ENCODE measurements at regions not wholly inside any gene's neighbourhood (a gene's known extent, or its start where the extent isn't known, plus 50 kb on each side); places are given as distances from the start of the nearest gene placed in this dataset.

GRCh38 chr6:4591218-4591617, 185.0 kb upstream of the CDYL start:
- no peaks in the 10 kb centered on the region for H3K36me3 ChIP-seq (ENCODE audit: control insufficient read depth, insufficient read depth, low read length)
- H3K27me3 ChIP-seq (ENCODE audit: control insufficient read depth, insufficient read depth, low read length) = peaks cover 3% of the 10 kb centered on the region
- H3K4me3 ChIP-seq (ENCODE audit: low read length) = no peak overlapping the region
- 55% methylated on average over 6 of the region's 6 CpGs for WGBS (ENCODE audit: insufficient coverage)
- no peaks in the 10 kb centered on the region for H3K4me1 ChIP-seq (ENCODE audit: control insufficient read depth, insufficient read depth, low read length)
- DNase-seq = no peak
- H3K27ac ChIP-seq (ENCODE audit: low read length) = no peak overlapping the region
- H3K9me3 ChIP-seq (replicated peaks; ENCODE audit: control insufficient read depth, low read depth, low read length) = no peaks in the 10 kb centered on the region

- no peak overlapping the region for H3K27ac ChIP-seq (ENCODE audit: low read length)
Measured at GRCh38 chr6:4589295-4589694, 186.9 kb upstream of the CDYL start.

DNA sequence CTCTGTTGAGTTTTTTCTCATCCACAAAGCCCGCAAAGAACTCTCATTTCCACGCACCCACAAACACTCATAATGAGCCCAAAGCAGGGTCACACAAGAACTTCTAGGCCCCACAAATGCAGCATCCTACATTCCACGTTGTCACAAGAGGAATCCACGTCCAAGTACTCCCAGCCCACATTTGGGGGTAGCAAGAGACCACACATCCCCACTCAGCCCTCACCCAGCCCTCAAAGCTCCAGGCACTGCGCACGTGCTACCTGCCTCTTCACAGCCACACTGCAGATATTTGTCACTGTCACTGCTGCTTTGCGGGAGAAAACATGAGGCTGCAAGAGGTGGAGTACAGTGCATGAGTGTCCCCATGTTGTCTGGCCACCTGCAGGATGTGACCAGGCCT, 187.6 kb upstream of the CDYL start:
- Histone ChIP-seq H3K27me3 (ENCODE audit: control insufficient read depth, insufficient read depth, low read length) (peaks cover 3% of the 10 kb centered on the region), H3K36me3 (ENCODE audit: control insufficient read depth, insufficient read depth, low read length) (no peaks in the 10 kb centered on the region), H3K27ac (ENCODE audit: low read length) (no peak overlapping the region), H3K9me3 (replicated peaks; ENCODE audit: control insufficient read depth, low read depth, low read length) (no peaks in the 10 kb centered on the region), H3K4me3 (ENCODE audit: low read length) (no peak overlapping the region), H3K4me1 (ENCODE audit: control insufficient read depth, insufficient read depth, low read length) (no peaks in the 10 kb centered on the region)
- 93% methylated on average over 3 of the region's 7 CpGs for WGBS (ENCODE audit: insufficient coverage)
- DNase-seq = no peak

More at GRCh38 chr6:4589295-4589694, 186.9 kb upstream of the CDYL start:
- peaks cover 3% of the 10 kb centered on the region for H3K27me3 ChIP-seq (ENCODE audit: control insufficient read depth, insufficient read depth, low read length)
- no peak for DNase-seq
- H3K9me3 ChIP-seq (replicated peaks; ENCODE audit: control insufficient read depth, low read depth, low read length) = no peaks in the 10 kb centered on the region
- H3K36me3 ChIP-seq (ENCODE audit: control insufficient read depth, insufficient read depth, low read length) = no peaks in the 10 kb centered on the region
- H3K4me3 ChIP-seq (ENCODE audit: low read length) = no peak overlapping the region
- H3K4me1 ChIP-seq (ENCODE audit: control insufficient read depth, insufficient read depth, low read length) = no peaks in the 10 kb centered on the region
- WGBS (ENCODE audit: insufficient coverage) = 70% methylated on average over 2 of the region's 2 CpGs

DNA sequence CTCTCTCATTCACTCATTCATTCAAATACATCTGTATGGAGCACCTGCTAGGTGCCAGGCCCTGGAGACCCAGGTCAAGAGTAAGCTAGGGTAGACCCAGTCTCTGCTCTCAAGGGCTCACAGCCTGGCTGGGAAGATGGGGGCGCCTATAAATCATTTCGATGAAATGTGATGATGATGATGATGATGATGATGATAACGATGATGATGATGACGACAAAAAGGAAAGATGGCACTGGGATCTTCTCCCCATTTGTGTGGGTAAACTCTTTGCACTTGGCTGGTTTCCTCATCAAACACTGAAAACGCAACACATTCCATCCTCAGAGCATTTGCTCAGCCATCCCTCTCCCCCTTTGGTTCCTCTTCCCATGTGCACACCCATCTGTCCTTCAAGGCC, 188.0 kb upstream of the CDYL start:
- H3K27ac ChIP-seq (ENCODE audit: low read length) = no peak overlapping the region
- no peaks in the 10 kb centered on the region for H3K9me3 ChIP-seq (replicated peaks; ENCODE audit: control insufficient read depth, low read depth, low read length)
- H3K4me1 ChIP-seq (ENCODE audit: control insufficient read depth, insufficient read depth, low read length) = no peaks in the 10 kb centered on the region
- DNase-seq = no peak
- 91% methylated on average over 4 of the region's 5 CpGs for WGBS (ENCODE audit: insufficient coverage)
- no peaks in the 10 kb centered on the region for H3K27me3 ChIP-seq (ENCODE audit: control insufficient read depth, insufficient read depth, low read length)
- H3K4me3 ChIP-seq (ENCODE audit: low read length) = no peak overlapping the region
- H3K36me3 ChIP-seq (ENCODE audit: control insufficient read depth, insufficient read depth, low read length) = no peaks in the 10 kb centered on the region

DNA sequence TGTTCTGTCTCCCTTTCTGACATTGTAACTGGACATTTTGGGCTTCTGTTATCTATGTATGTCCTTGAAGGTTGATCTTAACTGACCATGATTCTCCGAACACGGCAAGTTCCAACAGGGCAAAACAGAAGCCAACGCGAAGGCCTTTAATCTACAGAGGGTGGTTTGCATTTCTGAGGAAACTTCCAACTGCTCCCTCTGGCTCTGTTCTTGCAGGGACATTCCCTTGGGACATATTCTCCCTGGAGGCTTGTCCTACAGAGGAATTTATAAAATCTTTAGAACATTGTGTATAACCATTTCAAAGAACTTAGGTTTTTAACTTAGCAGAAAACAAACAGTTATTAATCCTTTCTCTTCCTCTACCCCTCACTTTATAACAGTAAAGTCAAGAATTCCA, 189.0 kb upstream of the CDYL start:
- 67% methylated on average over 4 of the region's 4 CpGs for WGBS (ENCODE audit: insufficient coverage)
- no peaks in the 10 kb centered on the region for H3K27me3 ChIP-seq (ENCODE audit: control insufficient read depth, insufficient read depth, low read length)
- no peaks in the 10 kb centered on the region for H3K4me1 ChIP-seq (ENCODE audit: control insufficient read depth, insufficient read depth, low read length)
- H3K36me3 ChIP-seq (ENCODE audit: control insufficient read depth, insufficient read depth, low read length) = no peaks in the 10 kb centered on the region
- H3K9me3 ChIP-seq (replicated peaks; ENCODE audit: control insufficient read depth, low read depth, low read length) = no peaks in the 10 kb centered on the region
- DNase-seq = no peak
- H3K4me3 ChIP-seq (ENCODE audit: low read length) = no peak overlapping the region
- H3K27ac ChIP-seq (ENCODE audit: low read length) = no peak overlapping the region

GRCh38 chr6:4586469-4586859, 189.7 kb upstream of the CDYL start:
- no peak overlapping the region for H3K4me3 ChIP-seq (ENCODE audit: low read length)
- H3K27ac ChIP-seq (ENCODE audit: low read length) = no peak overlapping the region
- WGBS (ENCODE audit: insufficient coverage) = 87% methylated on average over 3 of the region's 3 CpGs
- no peaks in the 10 kb centered on the region for H3K27me3 ChIP-seq (ENCODE audit: control insufficient read depth, insufficient read depth, low read length)
- H3K4me1 ChIP-seq (ENCODE audit: control insufficient read depth, insufficient read depth, low read length) = no peaks in the 10 kb centered on the region
- no peaks in the 10 kb centered on the region for H3K9me3 ChIP-seq (replicated peaks; ENCODE audit: control insufficient read depth, low read depth, low read length)
- no peak for DNase-seq
- H3K36me3 ChIP-seq (ENCODE audit: control insufficient read depth, insufficient read depth, low read length) = no peaks in the 10 kb centered on the region

DNA sequence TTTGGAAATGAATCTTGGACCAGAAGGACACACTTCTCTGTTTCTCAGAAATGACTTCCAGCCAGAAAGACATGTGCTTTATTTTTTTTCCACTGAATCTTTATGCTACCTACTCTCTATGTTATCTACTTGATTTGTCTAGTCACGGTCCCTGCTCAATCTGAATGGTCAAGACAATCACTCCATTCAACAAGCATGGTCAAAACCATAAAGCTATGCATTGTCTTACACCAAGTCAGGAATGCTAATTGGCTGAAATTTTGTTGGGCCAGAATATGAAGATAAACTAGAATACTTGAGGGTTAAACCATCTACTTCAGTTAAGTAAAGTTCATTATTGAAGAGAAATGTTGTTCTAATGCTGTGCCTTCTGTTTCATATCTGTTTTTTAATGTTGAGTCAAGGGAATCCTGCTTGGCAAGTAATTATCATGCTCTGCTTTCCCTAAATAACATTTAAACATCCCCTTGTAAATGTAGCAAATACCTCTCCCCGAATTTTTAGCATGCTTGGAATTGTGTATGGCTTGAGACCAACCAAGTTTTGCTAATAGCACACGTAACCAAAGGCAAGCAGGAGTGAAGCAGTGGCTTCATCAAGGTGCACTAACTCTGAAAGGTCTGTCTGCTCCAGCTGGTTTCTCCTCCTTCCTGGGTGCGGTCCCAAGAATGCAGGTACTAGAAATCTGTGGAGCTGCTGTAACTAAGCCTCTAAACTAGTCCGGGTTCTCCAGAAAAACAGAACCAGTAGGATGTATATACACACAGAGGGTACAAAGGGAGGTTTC, 190.3 kb upstream of the CDYL start:
- WGBS (ENCODE audit: insufficient coverage) = 63% methylated on average over 1 of the region's 5 CpGs
- Histone ChIP-seq H3K27me3 (ENCODE audit: control insufficient read depth, insufficient read depth, low read length) (no peaks in the 10 kb centered on the region), H3K4me3 (ENCODE audit: low read length) (no peak overlapping the region), H3K4me1 (ENCODE audit: control insufficient read depth, insufficient read depth, low read length) (no peaks in the 10 kb centered on the region), H3K36me3 (ENCODE audit: control insufficient read depth, insufficient read depth, low read length) (no peaks in the 10 kb centered on the region), H3K27ac (ENCODE audit: low read length) (no peak overlapping the region), H3K9me3 (replicated peaks; ENCODE audit: control insufficient read depth, low read depth, low read length) (no peaks in the 10 kb centered on the region)
- DNase-seq = no peak

GRCh38 chr6:4584801-4585200, 191.4 kb upstream of the CDYL start:
- Histone ChIP-seq H3K9me3 (replicated peaks; ENCODE audit: control insufficient read depth, low read depth, low read length) (no peaks in the 10 kb centered on the region), H3K4me3 (ENCODE audit: low read length) (no peak overlapping the region), H3K4me1 (ENCODE audit: control insufficient read depth, insufficient read depth, low read length) (no peaks in the 10 kb centered on the region), H3K27ac (ENCODE audit: low read length) (no peak overlapping the region), H3K27me3 (ENCODE audit: control insufficient read depth, insufficient read depth, low read length) (no peaks in the 10 kb centered on the region), H3K36me3 (ENCODE audit: control insufficient read depth, insufficient read depth, low read length) (no peaks in the 10 kb centered on the region)
- 94% methylated on average over 5 of the region's 5 CpGs for WGBS (ENCODE audit: insufficient coverage)
- DNase-seq = no peak

- 88% methylated on average over 7 of the region's 8 CpGs for WGBS (ENCODE audit: insufficient coverage)
- no peaks in the 10 kb centered on the region for H3K36me3 ChIP-seq (ENCODE audit: control insufficient read depth, insufficient read depth, low read length)
- no peaks in the 10 kb centered on the region for H3K9me3 ChIP-seq (replicated peaks; ENCODE audit: control insufficient read depth, low read depth, low read length)
- no peaks in the 10 kb centered on the region for H3K27me3 ChIP-seq (ENCODE audit: control insufficient read depth, insufficient read depth, low read length)
- DNase-seq = no peak
- no peak overlapping the region for H3K4me3 ChIP-seq (ENCODE audit: low read length)
- H3K27ac ChIP-seq (ENCODE audit: low read length) = no peak overlapping the region
- H3K4me1 ChIP-seq (ENCODE audit: control insufficient read depth, insufficient read depth, low read length) = no peaks in the 10 kb centered on the region
Measured at GRCh38 chr6:4582506-4583417, 193.4 kb upstream of the CDYL start.
